ENCODE measurements at regions not wholly inside any gene's neighbourhood (a gene's known extent, or its start where the extent isn't known, plus 50 kb on each side); places are given as distances from the start of the nearest gene placed in this dataset.

GRCh38 chr12:67774983-67775587 is 126.5 kb downstream of the DYRK2 start:
- no peaks in the 10 kb centered on the region for H3K9me3 ChIP-seq (ENCODE audit: low read length)
- H4K20me1 ChIP-seq (ENCODE audit: insufficient read depth, low read length) = no peaks in the 10 kb centered on the region
- H3K27me3 ChIP-seq (ENCODE audit: insufficient read depth, low read length) = no peaks in the 10 kb centered on the region
- H3K4me3 ChIP-seq (ENCODE audit: low read depth, low read length, poor library complexity, severe bottlenecking) = no peak overlapping the region
- H3F3A ChIP-seq (ENCODE audit: insufficient read depth, low read length) = no peaks in the 10 kb centered on the region
- no peak overlapping the region for H3K4me2 ChIP-seq (ENCODE audit: low read length)
- H3K9ac ChIP-seq (ENCODE audit: low read length) = no peak overlapping the region
- H3K27ac ChIP-seq (ENCODE audit: low read depth, low read length, poor library complexity, severe bottlenecking) = no peak overlapping the region
- no peaks in the 10 kb centered on the region for H3K9me2 ChIP-seq (ENCODE audit: low read depth, low read length)
- no peaks in the 10 kb centered on the region for H3K79me2 ChIP-seq (ENCODE audit: insufficient read depth, low read length)
- H3K4me1 ChIP-seq (ENCODE audit: insufficient read depth, low read length, severe bottlenecking) = no peaks in the 10 kb centered on the region
- H3K36me3 ChIP-seq (ENCODE audit: insufficient read depth, low read length) = no peaks in the 10 kb centered on the region
- no peak overlapping the region for H2AFZ ChIP-seq (ENCODE audit: low read length)
- TF ChIP-seq CTCF (IDR thresholded peaks at IDR 0.05; ENCODE audit: low read length) = no peak
- TF ChIP-seq EZH2 (IDR thresholded peaks at IDR 0.05; ENCODE audit: borderline replicate concordance, low read length) = no peak

- Histone ChIP-seq H3K36me3 (ENCODE audit: insufficient read depth, low read length) (no peaks in the 10 kb centered on the region), H3K9me3 (ENCODE audit: low read length) (no peaks in the 10 kb centered on the region), H2AFZ (ENCODE audit: low read length) (no peak overlapping the region), H3K79me2 (ENCODE audit: insufficient read depth, low read length) (no peaks in the 10 kb centered on the region), H3K27ac (ENCODE audit: low read depth, low read length, poor library complexity, severe bottlenecking) (no peak overlapping the region), H3F3A (ENCODE audit: insufficient read depth, low read length) (no peaks in the 10 kb centered on the region), H3K9ac (ENCODE audit: low read length) (no peak overlapping the region), H3K4me3 (ENCODE audit: low read depth, low read length, poor library complexity, severe bottlenecking) (no peak overlapping the region), H3K27me3 (ENCODE audit: insufficient read depth, low read length) (no peaks in the 10 kb centered on the region), H4K20me1 (ENCODE audit: insufficient read depth, low read length) (no peaks in the 10 kb centered on the region), H3K4me1 (ENCODE audit: insufficient read depth, low read length, severe bottlenecking) (no peaks in the 10 kb centered on the region), H3K9me2 (ENCODE audit: low read depth, low read length) (no peaks in the 10 kb centered on the region), H3K4me2 (ENCODE audit: low read length) (no peak overlapping the region)
- TF ChIP-seq CTCF (IDR thresholded peaks at IDR 0.05; ENCODE audit: low read length) (no peak), EZH2 (IDR thresholded peaks at IDR 0.05; ENCODE audit: borderline replicate concordance, low read length) (no peak)
These were observed 132.1 kb downstream of the DYRK2 start for GRCh38 chr12:67780580-67781084.

GRCh38 chr12:67782573-67782972 is 134.0 kb downstream of the DYRK2 start:
- no peak overlapping the region for H3K9ac ChIP-seq (ENCODE audit: low read length)
- no peak overlapping the region for H3K27ac ChIP-seq (ENCODE audit: low read depth, low read length, poor library complexity, severe bottlenecking)
- H3K4me3 ChIP-seq (ENCODE audit: low read depth, low read length, poor library complexity, severe bottlenecking) = no peak overlapping the region
- no peak for TF ChIP-seq EZH2 (IDR thresholded peaks at IDR 0.05; ENCODE audit: borderline replicate concordance, low read length)
- no peak for TF ChIP-seq CTCF (IDR thresholded peaks at IDR 0.05; ENCODE audit: low read length)
- no peaks in the 10 kb centered on the region for H3K27me3 ChIP-seq (ENCODE audit: insufficient read depth, low read length)
- H4K20me1 ChIP-seq (ENCODE audit: insufficient read depth, low read length) = no peaks in the 10 kb centered on the region
- peaks cover 3% of the 10 kb centered on the region for H3K4me1 ChIP-seq (ENCODE audit: insufficient read depth, low read length, severe bottlenecking)
- H3K9me2 ChIP-seq (ENCODE audit: low read depth, low read length) = no peaks in the 10 kb centered on the region
- no peaks in the 10 kb centered on the region for H3K79me2 ChIP-seq (ENCODE audit: insufficient read depth, low read length)
- no peaks in the 10 kb centered on the region for H3K9me3 ChIP-seq (ENCODE audit: low read length)
- no peak overlapping the region for H2AFZ ChIP-seq (ENCODE audit: low read length)
- H3K4me2 ChIP-seq (ENCODE audit: low read length) = no peak overlapping the region
- no peaks in the 10 kb centered on the region for H3F3A ChIP-seq (ENCODE audit: insufficient read depth, low read length)
- no peaks in the 10 kb centered on the region for H3K36me3 ChIP-seq (ENCODE audit: insufficient read depth, low read length)

All from OCI-LY1 (cell line).